ENCODE measurements at regions not wholly inside any gene's neighbourhood (a gene's known extent, or its start where the extent isn't known, plus 50 kb on each side); places are given as distances from the start of the nearest gene placed in this dataset.

DNA sequence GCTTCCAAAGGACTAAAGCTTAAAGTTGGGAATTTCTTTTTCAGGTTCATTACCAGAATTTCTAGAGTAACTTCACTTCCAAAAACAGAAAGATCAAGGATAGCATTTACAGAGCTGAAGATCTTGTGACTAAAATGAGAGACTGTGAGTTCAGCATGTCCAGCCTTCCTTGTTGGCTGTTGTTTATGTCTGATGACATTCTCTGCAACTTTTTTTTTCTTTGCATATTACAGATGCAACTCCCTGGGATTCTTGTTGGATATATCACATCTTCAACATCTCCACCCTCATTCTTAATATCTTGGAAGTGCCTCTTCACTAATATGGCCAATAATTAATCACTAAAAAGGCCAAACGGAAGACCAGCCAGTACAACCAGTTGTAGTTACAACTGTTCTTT, 86.2 kb upstream of the FRMD4B start:
- H3K9me3 ChIP-seq (ENCODE audit: control insufficient read depth, insufficient read depth, low read length), result no peaks in the 10 kb centered on the region
- no peak overlapping the region for H3K4me2 ChIP-seq (ENCODE audit: low read length)
- H3K79me2 ChIP-seq (ENCODE audit: control insufficient read depth, low read length), result no peaks in the 10 kb centered on the region
- no peak overlapping the region for H3K27ac ChIP-seq (ENCODE audit: low read depth, low read length)
- H3K4me1 ChIP-seq (ENCODE audit: control insufficient read depth, low read length), result no peaks in the 10 kb centered on the region
- H3K27me3 ChIP-seq (ENCODE audit: control insufficient read depth, low read length), result no peaks in the 10 kb centered on the region
- no peaks in the 10 kb centered on the region for H3K9me2 ChIP-seq (replicated peaks; ENCODE audit: control insufficient read depth, low read length)
- H3F3A ChIP-seq (ENCODE audit: control insufficient read depth, insufficient read depth), result no peaks in the 10 kb centered on the region
- no peaks in the 10 kb centered on the region for H4K20me1 ChIP-seq (ENCODE audit: control insufficient read depth, insufficient read depth, low read depth, low read length)
- H3K4me3 ChIP-seq (ENCODE audit: low read length), result no peak overlapping the region
- no peaks in the 10 kb centered on the region for H3K36me3 ChIP-seq (ENCODE audit: control insufficient read depth, low read length)
- TF ChIP-seq CTCF (IDR thresholded peaks at IDR 0.05; ENCODE audit: low read depth, low read length, poor library complexity, severe bottlenecking) (no peak), EZH2phosphoT487 (IDR thresholded peaks at IDR 0.05; ENCODE audit: borderline replicate concordance, low read length) (no peak)

DNA sequence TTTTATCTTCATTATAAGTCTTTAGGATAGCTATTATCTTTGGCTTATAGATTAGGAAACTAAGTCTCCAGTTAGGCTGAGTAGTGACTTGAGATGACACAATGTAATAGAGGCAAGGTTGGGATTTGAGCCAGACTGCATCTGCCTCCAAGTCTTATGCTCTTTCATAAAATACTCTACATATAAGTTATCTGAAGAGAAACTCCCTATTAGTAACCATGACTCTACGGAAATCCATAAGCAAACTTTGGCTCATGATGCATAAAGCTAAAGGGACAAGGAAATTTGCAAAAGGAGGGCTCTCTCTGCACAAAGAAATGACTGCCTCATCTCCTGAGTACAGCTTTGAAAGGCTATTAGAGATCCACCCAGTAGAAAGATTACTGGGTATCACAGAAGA, 77.6 kb upstream of the FRMD4B start:
- no peak for TF ChIP-seq EZH2phosphoT487 (IDR thresholded peaks at IDR 0.05; ENCODE audit: borderline replicate concordance, low read length)
- TF ChIP-seq CTCF (IDR thresholded peaks at IDR 0.05; ENCODE audit: low read depth, low read length, poor library complexity, severe bottlenecking), result no peak
- Histone ChIP-seq H3K27me3 (ENCODE audit: control insufficient read depth, low read length) (no peaks in the 10 kb centered on the region), H4K20me1 (ENCODE audit: control insufficient read depth, insufficient read depth, low read depth, low read length) (no peaks in the 10 kb centered on the region), H3K9me3 (ENCODE audit: control insufficient read depth, insufficient read depth, low read length) (no peaks in the 10 kb centered on the region), H3K27ac (ENCODE audit: low read depth, low read length) (no peak overlapping the region), H3K4me2 (ENCODE audit: low read length) (no peak overlapping the region), H3K79me2 (ENCODE audit: control insufficient read depth, low read length) (no peaks in the 10 kb centered on the region), H3K36me3 (ENCODE audit: control insufficient read depth, low read length) (no peaks in the 10 kb centered on the region), H3K4me1 (ENCODE audit: control insufficient read depth, low read length) (no peaks in the 10 kb centered on the region), H3F3A (ENCODE audit: control insufficient read depth, insufficient read depth) (no peaks in the 10 kb centered on the region), H3K4me3 (ENCODE audit: low read length) (no peak overlapping the region), H3K9me2 (replicated peaks; ENCODE audit: control insufficient read depth, low read length) (no peaks in the 10 kb centered on the region)

- Histone ChIP-seq H3K36me3 (ENCODE audit: control insufficient read depth, low read length) (no peaks in the 10 kb centered on the region), H3K4me2 (ENCODE audit: low read length) (no peak overlapping the region), H3K9me2 (replicated peaks; ENCODE audit: control insufficient read depth, low read length) (no peaks in the 10 kb centered on the region), H3K9me3 (ENCODE audit: control insufficient read depth, insufficient read depth, low read length) (no peaks in the 10 kb centered on the region), H3K79me2 (ENCODE audit: control insufficient read depth, low read length) (no peaks in the 10 kb centered on the region), H3K4me1 (ENCODE audit: control insufficient read depth, low read length) (no peaks in the 10 kb centered on the region), H3K27ac (ENCODE audit: low read depth, low read length) (no peak overlapping the region), H3K4me3 (ENCODE audit: low read length) (no peak overlapping the region), H4K20me1 (ENCODE audit: control insufficient read depth, insufficient read depth, low read depth, low read length) (no peaks in the 10 kb centered on the region), H3F3A (ENCODE audit: control insufficient read depth, insufficient read depth) (no peaks in the 10 kb centered on the region), H3K27me3 (ENCODE audit: control insufficient read depth, low read length) (no peaks in the 10 kb centered on the region)
- TF ChIP-seq CTCF (IDR thresholded peaks at IDR 0.05; ENCODE audit: low read depth, low read length, poor library complexity, severe bottlenecking) (no peak), EZH2phosphoT487 (IDR thresholded peaks at IDR 0.05; ENCODE audit: borderline replicate concordance, low read length) (no peak)
Observed at GRCh38 chr3:69462826-69463100, 76.9 kb upstream of the FRMD4B start.

All from DOHH2 (cell line).